ENCODE measurements at regions not wholly inside any gene's neighbourhood (a gene's known extent, or its start where the extent isn't known, plus 50 kb on each side); places are given as distances from the start of the nearest gene placed in this dataset.

DNA sequence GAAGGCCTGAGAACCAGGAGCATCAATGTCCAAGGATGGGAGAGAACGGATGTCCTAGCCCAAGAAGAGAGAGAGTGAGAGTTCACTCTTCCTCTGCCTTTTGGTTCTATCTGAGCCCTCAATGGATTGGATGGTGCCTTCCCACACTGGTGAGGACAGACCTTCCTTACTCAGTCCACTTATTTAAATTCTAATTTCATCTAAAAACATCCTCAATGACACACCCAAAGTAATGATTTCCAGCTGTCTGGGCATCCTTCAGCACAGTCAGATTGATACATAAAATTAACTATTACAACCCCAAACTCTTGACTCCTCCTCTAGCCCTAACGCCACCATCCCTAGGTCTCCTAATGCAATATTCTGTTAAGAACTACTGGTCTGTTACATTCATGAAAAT lies 122.0 kb downstream of the GAS1 start:
- no TSS peak for BruUV-seq (replicated peaks)
- intact Hi-C loops (cut with micrococcal nuclease; ENCODE audit: unreplicated experiment) (no loop called here), in situ Hi-C loops (cut with HindIII; ENCODE audit: extremely low pct_ligation_motif_present, low pct_unique_long_range_greater_than_20kb) (no loop called here)
- H2AFZ ChIP-seq (ENCODE audit: low read length): no peak overlapping the region
- no peak for DNase-seq (ENCODE audit: low spot score)
- POLR2A ChIA-PET: no interaction called here
- H3K4me1 ChIP-seq (ENCODE audit: insufficient read depth, low read length): no peaks in the 10 kb centered on the region
- no peak for FAIRE-seq
- H3K4me2 ChIP-seq (ENCODE audit: low read depth, low read length): no peak overlapping the region
- H3K79me2 ChIP-seq (ENCODE audit: insufficient read depth, low read length): no peaks in the 10 kb centered on the region
- peaks cover 0 to 6% of the 10 kb centered on the region in 2 experiments; a peak in 1 of 5 replicates for H3K27me3 ChIP-seq (ENCODE audit: control insufficient read depth in 1 of 2, insufficient read depth in 2 of 2, low read length in 2 of 2)
- H3K4me3 ChIP-seq (replicated peaks in 1 of 3; ENCODE audit: insufficient read depth in 1 of 3, low read depth in 2 of 3, low read length in 3 of 3): no peak overlapping the region
- no peak overlapping the region for H3K9ac ChIP-seq (ENCODE audit: insufficient read depth, low read depth, low read length)
- TF ChIP-seq RFXAP (CRISPR knock-in tag; IDR thresholded peaks at IDR 0.05; ENCODE audit: borderline replicate concordance) (no peak), ESRRA (CRISPR knock-in tag; IDR thresholded peaks at IDR 0.05; ENCODE audit: low read depth) (no peak), ZNF264 (CRISPR knock-in tag; IDR thresholded peaks at IDR 0.05) (no peak), ZNF367 (CRISPR knock-in tag; IDR thresholded peaks at IDR 0.05; ENCODE audit: borderline replicate concordance) (no peak), KMT2B (CRISPR knock-in tag; IDR thresholded peaks at IDR 0.05) (no peak), GABPA (IDR thresholded peaks at IDR 0.05; ENCODE audit: low read depth, low read length) (no peak), GABPA (CRISPR knock-in tag; IDR thresholded peaks at IDR 0.05; ENCODE audit: low read depth) (no peak), RFX1 (IDR thresholded peaks at IDR 0.05) (no peak), ZNF776 (CRISPR knock-in tag; IDR thresholded peaks at IDR 0.05) (no peak), ZNF737 (CRISPR knock-in tag; IDR thresholded peaks at IDR 0.05; ENCODE audit: borderline replicate concordance) (no peak), ZNF224 (CRISPR knock-in tag; IDR thresholded peaks at IDR 0.05) (no peak), NRL (CRISPR knock-in tag; IDR thresholded peaks at IDR 0.05; ENCODE audit: borderline replicate concordance) (no peak)
- TF ChIP-seq, protein P1, sequence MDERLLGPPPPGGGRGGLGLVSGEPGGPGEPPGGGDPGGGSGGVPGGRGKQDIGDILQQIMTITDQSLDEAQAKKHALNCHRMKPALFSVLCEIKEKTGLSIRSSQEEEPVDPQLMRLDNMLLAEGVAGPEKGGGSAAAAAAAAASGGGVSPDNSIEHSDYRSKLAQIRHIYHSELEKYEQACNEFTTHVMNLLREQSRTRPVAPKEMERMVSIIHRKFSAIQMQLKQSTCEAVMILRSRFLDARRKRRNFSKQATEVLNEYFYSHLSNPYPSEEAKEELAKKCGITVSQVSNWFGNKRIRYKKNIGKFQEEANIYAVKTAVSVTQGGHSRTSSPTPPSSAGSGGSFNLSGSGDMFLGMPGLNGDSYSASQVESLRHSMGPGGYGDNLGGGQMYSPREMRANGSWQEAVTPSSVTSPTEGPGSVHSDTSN (CRISPR knock-in tag; IDR thresholded peaks at IDR 0.05): no peak
- TF ChIP-seq, protein P2, sequence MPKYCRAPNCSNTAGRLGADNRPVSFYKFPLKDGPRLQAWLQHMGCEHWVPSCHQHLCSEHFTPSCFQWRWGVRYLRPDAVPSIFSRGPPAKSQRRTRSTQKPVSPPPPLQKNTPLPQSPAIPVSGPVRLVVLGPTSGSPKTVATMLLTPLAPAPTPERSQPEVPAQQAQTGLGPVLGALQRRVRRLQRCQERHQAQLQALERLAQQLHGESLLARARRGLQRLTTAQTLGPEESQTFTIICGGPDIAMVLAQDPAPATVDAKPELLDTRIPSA (CRISPR knock-in tag; IDR thresholded peaks at IDR 0.05; ENCODE audit: borderline replicate concordance): no peak
- ATAC-seq: no peak
- WGBS (ENCODE audit: low lambda C conversion rate): 0% methylated on average over 2 of the region's 2 CpGs
- CTCF ChIA-PET (ENCODE audit: low intra/inter-chr PET ratio, low total read pairs): no interaction called here
- H3K27ac ChIP-seq (ENCODE audit: extremely low read length, insufficient read depth, low read length): no peak overlapping the region
- H3K9me3 ChIP-seq (ENCODE audit: low read length): no peaks in the 10 kb centered on the region
- no peaks in the 10 kb centered on the region for H3K36me3 ChIP-seq (replicated peaks in 1 of 2; ENCODE audit: control insufficient read depth in 1 of 2, insufficient read depth in 2 of 2, low read length in 2 of 2)
- no peaks in the 10 kb centered on the region for H4K20me1 ChIP-seq (ENCODE audit: insufficient read depth, low read length)

All from HepG2 (cell line).